Endometrial microvascular endothelial cells (primary cell): ENCODE measurements at regions not wholly inside any gene's neighbourhood (a gene's known extent, or its start where the extent isn't known, plus 50 kb on each side); places are given as distances from the start of the nearest gene placed in this dataset.

Experiments used
- in situ Hi-C: cut with HindIII; loops from 2 replicates; pipeline ENCODE4 v1.10.0; 2017; ENCODE audit warnings: low sequenced_read_pairs, low pct_unique_long_range_greater_than_20kb; ENCODE audit errors: inconsistent ontology term

- in situ Hi-C loops, result no loop called here
These were observed 289.7 kb downstream of the FOXL1 start for GRCh38 chr16:86868070-86868469.

GRCh38 chr16:86868786-86869185 is 290.4 kb downstream of the FOXL1 start:
- in situ Hi-C loops, result no loop called here

- in situ Hi-C loops, result no loop called here
These were observed 291.1 kb downstream of the FOXL1 start for GRCh38 chr16:86869288-86870022.

- in situ Hi-C loops, result no loop called here
These were observed 292.0 kb downstream of the FOXL1 start for GRCh38 chr16:86870380-86870779.

GRCh38 chr16:86872131-86872530 is 293.8 kb downstream of the FOXL1 start:
- in situ Hi-C loops, result no loop called here

GRCh38 chr16:86872833-86873232 is 294.5 kb downstream of the FOXL1 start:
- in situ Hi-C loops, result no loop called here

- in situ Hi-C loops, result no loop called here
These were observed 295.8 kb downstream of the FOXL1 start for GRCh38 chr16:86874141-86874540.

- in situ Hi-C loops, result no loop called here
These were observed 298.1 kb downstream of the FOXL1 start for GRCh38 chr16:86876499-86876898.

- in situ Hi-C loops, result no loop called here
These were observed 298.8 kb downstream of the FOXL1 start for GRCh38 chr16:86877108-86877507.

- in situ Hi-C loops, result no loop called here
These were observed 299.5 kb downstream of the FOXL1 start for GRCh38 chr16:86877835-86878234.

GRCh38 chr16:86878236-86879080 is 300.1 kb downstream of the FOXL1 start:
- in situ Hi-C loops, result no loop called here

- in situ Hi-C loops, result no loop called here
These were observed 300.9 kb downstream of the FOXL1 start for GRCh38 chr16:86879268-86879667.

- in situ Hi-C loops, result no loop called here
These were observed 302.2 kb downstream of the FOXL1 start for GRCh38 chr16:86880316-86881117.

- in situ Hi-C loops, result no loop called here
These were observed 302.8 kb downstream of the FOXL1 start for GRCh38 chr16:86881118-86881510.

- in situ Hi-C loops, result no loop called here
These were observed 303.5 kb downstream of the FOXL1 start for GRCh38 chr16:86881861-86882273.

GRCh38 chr16:86882586-86883280 is 304.4 kb downstream of the FOXL1 start:
- in situ Hi-C loops, result no loop called here

- in situ Hi-C loops, result no loop called here
These were observed 305.4 kb downstream of the FOXL1 start for GRCh38 chr16:86883583-86884389.

GRCh38 chr16:86884390-86884650 is 306.0 kb downstream of the FOXL1 start:
- in situ Hi-C loops, result no loop called here
